ENCODE measurements at regions not wholly inside any gene's neighbourhood (a gene's known extent, or its start where the extent isn't known, plus 50 kb on each side); places are given as distances from the start of the nearest gene placed in this dataset.

GRCh38 chr6:139508576-139508975 lies 134.1 kb upstream of the CITED2 start:
- TF ChIP-seq CTCF (IDR thresholded peaks at IDR 0.05) = no peak
- TF ChIP-seq POLR2A (IDR thresholded peaks at IDR 0.05) = no peak
